A549 (cell line): ENCODE measurements at regions not wholly inside any gene's neighbourhood (a gene's known extent, or its start where the extent isn't known, plus 50 kb on each side); places are given as distances from the start of the nearest gene placed in this dataset.

Experiments used
- ATAC-seq, 2 experiments: fragments of 200-7000 bp in 1 of 2; fragments of >200 bp in 1 of 2; cut with Nextera tagmentation in 1 of 2; cut with Tn5 transposase in 1 of 2; 3 replicates each; pipeline versions ENCODE4 v1.8.0 to v1.9.1; 2018 to 2020; ENCODE audit warnings: mild to moderate bottlenecking in 1 of 2, moderate library complexity in 1 of 2
- CTCF ChIA-PET: fragments of 300-600 bp; sonication (Branson Sonifier 250); formaldehyde crosslinking; extraction: SDS; loops from one replicate; lab custom pipeline; 2021; ENCODE audit warnings: antibody characterized with exemption, inconsistent platforms; lab: Yijun Ruan, JAX
- POLR2A ChIA-PET: fragments of 350-600 bp; formaldehyde crosslinking; extraction: SDS; loops from one replicate; lab custom pipeline; 2021; ENCODE audit warnings: antibody characterized with exemption, inconsistent platforms; lab: Yijun Ruan, JAX
- DNase-seq, 2 experiments: peaks; one replicate each; pipeline versions ENCODE4 v3.0.0 to v3.0.0-alpha.2; 2011 to 2016; ENCODE audit warnings: low read depth in 1 of 2, low spot score in 1 of 2
- FAIRE-seq: peaks from 2 replicates; lab custom pipeline; 2011; peaks lifted over from hg19 to GRCh38; lab: Jason Lieb, UNC
- H3K27ac ChIP-seq, 2 experiments: fragments of >200 bp; sonication (Bioruptor Twin); formaldehyde crosslinking; 3 replicates each; pipeline ENCODE4 v1.5.1; 2016 to 2017
- H3K4me1 ChIP-seq: fragments of >200 bp; sonication (Bioruptor Twin); formaldehyde crosslinking; 3 replicates; pipeline ENCODE4 v1.6.1; 2016
- H3K4me2 ChIP-seq: fragments of >200 bp; sonication (Bioruptor Twin); formaldehyde crosslinking; 3 replicates; pipeline ENCODE4 v1.6.1; 2016
- H3K4me3 ChIP-seq: fragments of >200 bp; sonication (Bioruptor Twin); formaldehyde crosslinking; 3 replicates; pipeline ENCODE4 v1.5.1; 2016
- H3K9me3 ChIP-seq: fragments of >200 bp; sonication (Bioruptor Twin); formaldehyde crosslinking; 3 replicates; pipeline ENCODE4 v1.6.1; 2016
- BCL3 ChIP-seq: fragments of >200 bp; sonication (Bioruptor Twin); formaldehyde crosslinking; IDR thresholded peaks from 3 replicates; pipeline ENCODE4 v1.6.1; 2016
- CBX2 ChIP-seq: fragments of 200-600 bp; sonication (generic); IDR thresholded peaks from 2 replicates; pipeline ENCODE4 v1.6.1; 2016; ENCODE audit warnings: low read depth, mild to moderate bottlenecking, borderline replicate concordance
- CHD2 ChIP-seq: fragments of 150-350 bp; IDR thresholded peaks from 2 replicates; pipeline ENCODE4 v1.6.1; 2014; ENCODE audit warnings: low read length; ENCODE audit not compliant: partially characterized antibody
- EP300 ChIP-seq, 2 experiments: fragments of >200 bp; sonication (Bioruptor Twin); formaldehyde crosslinking; IDR thresholded peaks; 2 replicates in 1 of 2; 3 replicates in 1 of 2; pipeline ENCODE4 v1.6.1; 2016 to 2017
- FOSB ChIP-seq: fragments of 250-450 bp; sonication (Bioruptor Pico); IDR thresholded peaks from 2 replicates; pipeline ENCODE4 v1.5.0; 2020; ENCODE audit warnings: mild to moderate bottlenecking, moderate library complexity
- HEYL ChIP-seq: fragments of 250-450 bp; sonication (Bioruptor Pico); IDR thresholded peaks from 2 replicates; pipeline ENCODE4 v1.8.0; 2021; ENCODE audit warnings: mild to moderate bottlenecking, moderate library complexity
- JUN ChIP-seq, 2 experiments: fragments of >200 bp; sonication (Bioruptor Twin); formaldehyde crosslinking; IDR thresholded peaks; 2 replicates in 1 of 2; 3 replicates in 1 of 2; pipeline ENCODE4 v1.6.1; 2016 to 2017
- MAX ChIP-seq: IDR thresholded peaks from 2 replicates; pipeline ENCODE4 v1.6.1; 2012
- NPAS2 ChIP-seq: fragments of 250-450 bp; sonication (Bioruptor Pico); IDR thresholded peaks from 2 replicates; pipeline ENCODE4 v1.8.0; 2022; ENCODE audit warnings: mild to moderate bottlenecking, moderate library complexity, borderline replicate concordance
- PHF8 ChIP-seq: fragments of 200-600 bp; sonication (generic); IDR thresholded peaks from 2 replicates; pipeline ENCODE4 v1.6.1; 2016; ENCODE audit warnings: low read depth, mild to moderate bottlenecking, antibody characterized with exemption, moderate library complexity, borderline replicate concordance
- POLR2A ChIP-seq: IDR thresholded peaks from 2 replicates; pipeline ENCODE4 v1.6.1; 2012; ENCODE audit warnings: mild to moderate bottlenecking, low read length
- POLR2AphosphoS2 ChIP-seq: conservative IDR thresholded peaks from 2 replicates; pipeline ENCODE4 v1.6.1; 2012; ENCODE audit warnings: low read length, improper control_type of control experiment, inconsistent platforms
- RARB ChIP-seq: fragments of 250-450 bp; sonication (Bioruptor Pico); IDR thresholded peaks from 2 replicates; pipeline ENCODE4 v1.8.0; 2021; ENCODE audit warnings: mild to moderate bottlenecking, moderate library complexity
- RCOR1 ChIP-seq: fragments of 150-350 bp; IDR thresholded peaks from 2 replicates; pipeline ENCODE4 v1.6.1; 2014; ENCODE audit warnings: antibody characterized with exemption, low read length, low read depth
- SMC3 ChIP-seq: fragments of >200 bp; sonication (Bioruptor Twin); formaldehyde crosslinking; IDR thresholded peaks from 3 replicates; pipeline ENCODE4 v1.6.1; 2018; ENCODE audit warnings: inconsistent platforms
- TFCP2L1 ChIP-seq: fragments of 250-450 bp; sonication (Bioruptor Pico); IDR thresholded peaks from 2 replicates; pipeline ENCODE4 v1.5.0; 2021; ENCODE audit warnings: mild to moderate bottlenecking
- ZNF302 ChIP-seq: fragments of 250-450 bp; sonication (Bioruptor Pico); IDR thresholded peaks from 2 replicates; pipeline ENCODE4 v1.9.0; 2021; ENCODE audit warnings: inconsistent platforms, mild to moderate bottlenecking, moderate library complexity
- WGBS: methylation state at CpG from one replicate; pipeline ENCODE4 v1.1.6; 2017; ENCODE audit errors: missing lambda C conversion rate; 5-methylcytosine and 5-hydroxymethylcytosine counted together
- TF ChIP-seq, protein P1 (sequence below): fragments of 200-600 bp; sonication (generic); IDR thresholded peaks from 2 replicates; pipeline ENCODE4 v1.6.1; 2016; ENCODE audit warnings: antibody characterized with exemption, mild to moderate bottlenecking, moderate library complexity

- H3K4me1 ChIP-seq: peaks cover 4% of the 10 kb centered on the region; the same call in 1 of the 3 replicates
- CTCF ChIA-PET: no interaction called here
- H3K9me3 ChIP-seq: no peaks in the 10 kb centered on the region
- no peak for DNase-seq
- no peak for ATAC-seq
- peak; percentile 68 for FAIRE-seq
- POLR2A ChIA-PET: no interaction called here
- no peak overlapping the region for H3K4me3 ChIP-seq
- no peak for TF ChIP-seq HEYL (CRISPR knock-in tag)
- no peak for TF ChIP-seq PHF8
- no peak for TF ChIP-seq CBX2
- no peak for TF ChIP-seq POLR2A
- TF ChIP-seq CHD2: no peak
- no peak for TF ChIP-seq SMC3
- TF ChIP-seq, protein P1, sequence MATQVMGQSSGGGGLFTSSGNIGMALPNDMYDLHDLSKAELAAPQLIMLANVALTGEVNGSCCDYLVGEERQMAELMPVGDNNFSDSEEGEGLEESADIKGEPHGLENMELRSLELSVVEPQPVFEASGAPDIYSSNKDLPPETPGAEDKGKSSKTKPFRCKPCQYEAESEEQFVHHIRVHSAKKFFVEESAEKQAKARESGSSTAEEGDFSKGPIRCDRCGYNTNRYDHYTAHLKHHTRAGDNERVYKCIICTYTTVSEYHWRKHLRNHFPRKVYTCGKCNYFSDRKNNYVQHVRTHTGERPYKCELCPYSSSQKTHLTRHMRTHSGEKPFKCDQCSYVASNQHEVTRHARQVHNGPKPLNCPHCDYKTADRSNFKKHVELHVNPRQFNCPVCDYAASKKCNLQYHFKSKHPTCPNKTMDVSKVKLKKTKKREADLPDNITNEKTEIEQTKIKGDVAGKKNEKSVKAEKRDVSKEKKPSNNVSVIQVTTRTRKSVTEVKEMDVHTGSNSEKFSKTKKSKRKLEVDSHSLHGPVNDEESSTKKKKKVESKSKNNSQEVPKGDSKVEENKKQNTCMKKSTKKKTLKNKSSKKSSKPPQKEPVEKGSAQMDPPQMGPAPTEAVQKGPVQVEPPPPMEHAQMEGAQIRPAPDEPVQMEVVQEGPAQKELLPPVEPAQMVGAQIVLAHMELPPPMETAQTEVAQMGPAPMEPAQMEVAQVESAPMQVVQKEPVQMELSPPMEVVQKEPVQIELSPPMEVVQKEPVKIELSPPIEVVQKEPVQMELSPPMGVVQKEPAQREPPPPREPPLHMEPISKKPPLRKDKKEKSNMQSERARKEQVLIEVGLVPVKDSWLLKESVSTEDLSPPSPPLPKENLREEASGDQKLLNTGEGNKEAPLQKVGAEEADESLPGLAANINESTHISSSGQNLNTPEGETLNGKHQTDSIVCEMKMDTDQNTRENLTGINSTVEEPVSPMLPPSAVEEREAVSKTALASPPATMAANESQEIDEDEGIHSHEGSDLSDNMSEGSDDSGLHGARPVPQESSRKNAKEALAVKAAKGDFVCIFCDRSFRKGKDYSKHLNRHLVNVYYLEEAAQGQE: no peak
- no peak for TF ChIP-seq MAX
- no peak for TF ChIP-seq TFCP2L1 (CRISPR knock-in tag)
- no peak for TF ChIP-seq RARB (CRISPR knock-in tag)
- no peak for TF ChIP-seq JUN (IDR thresholded peaks at IDR 0.05)
- no peak for TF ChIP-seq NPAS2 (CRISPR knock-in tag)
- no peak for TF ChIP-seq FOSB (CRISPR knock-in tag)
- no peak for TF ChIP-seq POLR2AphosphoS2
- TF ChIP-seq RCOR1: no peak
- TF ChIP-seq, all 56 proteins: peak for 0
- H3K4me2 ChIP-seq: no peak overlapping the region
- no peak overlapping the region for H3K27ac ChIP-seq
- 50% methylated on average over 5 of the region's 5 CpGs for WGBS
These were observed 223.1 kb downstream of the REEP3 start for GRCh38 chr10:63744060-63744941.

GRCh38 chr10:63749915-63750314 lies 228.7 kb downstream of the REEP3 start:
- no peaks in the 10 kb centered on the region for H3K4me1 ChIP-seq
- no peak for ATAC-seq
- H3K27ac ChIP-seq: no peak overlapping the region
- no peaks in the 10 kb centered on the region for H3K9me3 ChIP-seq
- no peak for TF ChIP-seq ZNF302 (CRISPR knock-in tag)
- no peak for TF ChIP-seq EP300 (IDR thresholded peaks at IDR 0.05)
- TF ChIP-seq CBX2: no peak
- TF ChIP-seq BCL3: no peak
- TF ChIP-seq MAX: no peak
- ChIA-PET POLR2A (no interaction called here), CTCF (interaction anchor here (1.1 kb wide), 1 partner anchor 532 kb away, joined by 3 read pairs; no protein-coding TSS in a partner anchor)
- 46% methylated on average over 2 of the region's 2 CpGs for WGBS
- no peak for FAIRE-seq
- no peak overlapping the region for H3K4me2 ChIP-seq
- no peak for DNase-seq
- H3K4me3 ChIP-seq: no peak overlapping the region
